ENCODE measurements at regions not wholly inside any gene's neighbourhood (a gene's known extent, or its start where the extent isn't known, plus 50 kb on each side); places are given as distances from the start of the nearest gene placed in this dataset.

GRCh38 chr18:61157451-61157850 is 175.8 kb upstream of the CDH20 start:
- TF ChIP-seq CTCF (IDR thresholded peaks at IDR 0.05) (no peak), ZFX (IDR thresholded peaks at IDR 0.05; ENCODE audit: borderline replicate concordance) (no peak)
